ENCODE measurements at regions not wholly inside any gene's neighbourhood (a gene's known extent, or its start where the extent isn't known, plus 50 kb on each side); places are given as distances from the start of the nearest gene placed in this dataset.

DNA sequence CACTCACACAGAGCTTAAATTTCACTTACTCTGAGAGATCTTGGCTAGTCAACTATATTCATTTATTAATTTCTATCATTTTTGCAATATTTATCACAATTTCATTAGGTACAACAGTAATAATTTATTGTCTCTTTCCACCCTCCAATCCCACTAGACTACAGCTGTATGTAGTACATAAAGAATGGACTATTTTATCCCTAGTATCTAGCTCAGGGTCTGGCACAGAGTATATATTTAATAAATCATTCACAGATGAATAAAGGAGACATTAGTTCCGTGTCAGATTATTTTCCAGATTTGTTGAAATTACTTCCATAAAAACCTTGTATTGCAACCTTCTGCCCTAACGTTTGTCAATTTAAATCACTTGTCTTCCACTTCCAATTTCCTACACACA lies 1781.1 kb upstream of the SEL1L start:
- Mint-ChIP-seq H3K27me3 (ENCODE audit: low read depth) (no peaks in the 10 kb centered on the region), H3K36me3 (ENCODE audit: low read depth) (no peaks in the 10 kb centered on the region), H3K9me3 (peaks cover 3% of the 10 kb centered on the region), H3K27ac (ENCODE audit: unreplicated experiment) (no peak overlapping the region), H3K4me1 (no peaks in the 10 kb centered on the region), H3K4me3 (no peak overlapping the region)
- TF ChIP-seq, protein P1, sequence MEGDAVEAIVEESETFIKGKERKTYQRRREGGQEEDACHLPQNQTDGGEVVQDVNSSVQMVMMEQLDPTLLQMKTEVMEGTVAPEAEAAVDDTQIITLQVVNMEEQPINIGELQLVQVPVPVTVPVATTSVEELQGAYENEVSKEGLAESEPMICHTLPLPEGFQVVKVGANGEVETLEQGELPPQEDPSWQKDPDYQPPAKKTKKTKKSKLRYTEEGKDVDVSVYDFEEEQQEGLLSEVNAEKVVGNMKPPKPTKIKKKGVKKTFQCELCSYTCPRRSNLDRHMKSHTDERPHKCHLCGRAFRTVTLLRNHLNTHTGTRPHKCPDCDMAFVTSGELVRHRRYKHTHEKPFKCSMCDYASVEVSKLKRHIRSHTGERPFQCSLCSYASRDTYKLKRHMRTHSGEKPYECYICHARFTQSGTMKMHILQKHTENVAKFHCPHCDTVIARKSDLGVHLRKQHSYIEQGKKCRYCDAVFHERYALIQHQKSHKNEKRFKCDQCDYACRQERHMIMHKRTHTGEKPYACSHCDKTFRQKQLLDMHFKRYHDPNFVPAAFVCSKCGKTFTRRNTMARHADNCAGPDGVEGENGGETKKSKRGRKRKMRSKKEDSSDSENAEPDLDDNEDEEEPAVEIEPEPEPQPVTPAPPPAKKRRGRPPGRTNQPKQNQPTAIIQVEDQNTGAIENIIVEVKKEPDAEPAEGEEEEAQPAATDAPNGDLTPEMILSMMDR (conservative IDR thresholded peaks at IDR 0.05), result no peak
- no peak for DNase-seq (ENCODE audit: low read depth, low spot score)

DNA sequence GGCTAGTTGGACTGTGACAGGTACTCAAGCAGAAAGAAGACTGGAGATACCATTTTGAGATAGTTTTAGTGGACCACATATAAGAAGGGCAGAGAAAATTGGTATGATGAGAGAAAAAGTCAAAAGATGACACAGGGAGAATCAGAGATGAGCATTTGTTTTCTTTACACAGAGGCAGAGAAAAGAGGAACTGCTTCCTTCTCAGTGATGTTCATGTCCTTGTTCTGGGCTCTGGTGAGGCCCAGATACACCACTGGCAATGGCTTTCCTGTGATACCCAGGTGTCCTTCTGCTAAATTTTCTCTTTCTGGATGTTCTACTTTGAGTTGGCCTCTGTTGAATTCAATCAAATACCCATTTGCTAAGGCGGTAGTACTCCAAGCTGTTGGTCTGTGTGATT lies 1782.7 kb upstream of the SEL1L start:
- Mint-ChIP-seq H3K27me3 (ENCODE audit: low read depth) (no peaks in the 10 kb centered on the region), H3K9me3 (peaks cover 3% of the 10 kb centered on the region), H3K4me1 (no peaks in the 10 kb centered on the region), H3K27ac (ENCODE audit: unreplicated experiment) (no peak overlapping the region), H3K36me3 (ENCODE audit: low read depth) (no peaks in the 10 kb centered on the region), H3K4me3 (no peak overlapping the region)
- DNase-seq (ENCODE audit: low read depth, low spot score), result no peak
- TF ChIP-seq, protein P1 (conservative IDR thresholded peaks at IDR 0.05), result no peak

DNA sequence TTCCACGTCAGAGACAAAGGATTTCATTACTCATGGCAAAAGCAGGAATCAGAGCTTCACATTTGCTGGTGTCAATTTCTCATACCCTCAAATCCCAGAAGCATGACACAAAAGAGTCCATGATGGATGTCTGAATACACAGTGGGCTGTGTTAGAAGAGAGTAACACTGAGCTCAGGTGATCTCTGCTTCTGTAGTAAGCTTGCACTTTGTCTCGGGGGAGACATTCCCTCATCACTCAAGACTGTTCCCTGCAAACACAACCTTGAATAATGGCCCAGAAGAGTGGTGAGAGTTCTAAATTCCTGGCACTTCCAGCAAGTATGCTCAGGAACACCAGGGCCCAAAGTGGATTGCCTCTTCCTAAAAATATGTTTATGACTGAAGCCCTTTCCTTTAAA lies 1787.2 kb upstream of the SEL1L start:
- Mint-ChIP-seq H3K4me3 (no peak overlapping the region), H3K36me3 (ENCODE audit: low read depth) (no peaks in the 10 kb centered on the region), H3K4me1 (no peaks in the 10 kb centered on the region), H3K27ac (ENCODE audit: unreplicated experiment) (no peak overlapping the region), H3K9me3 (no peaks in the 10 kb centered on the region), H3K27me3 (ENCODE audit: low read depth) (no peaks in the 10 kb centered on the region)
- DNase-seq (ENCODE audit: low read depth, low spot score), result no peak
- TF ChIP-seq, protein P1 (conservative IDR thresholded peaks at IDR 0.05), result no peak

DNA sequence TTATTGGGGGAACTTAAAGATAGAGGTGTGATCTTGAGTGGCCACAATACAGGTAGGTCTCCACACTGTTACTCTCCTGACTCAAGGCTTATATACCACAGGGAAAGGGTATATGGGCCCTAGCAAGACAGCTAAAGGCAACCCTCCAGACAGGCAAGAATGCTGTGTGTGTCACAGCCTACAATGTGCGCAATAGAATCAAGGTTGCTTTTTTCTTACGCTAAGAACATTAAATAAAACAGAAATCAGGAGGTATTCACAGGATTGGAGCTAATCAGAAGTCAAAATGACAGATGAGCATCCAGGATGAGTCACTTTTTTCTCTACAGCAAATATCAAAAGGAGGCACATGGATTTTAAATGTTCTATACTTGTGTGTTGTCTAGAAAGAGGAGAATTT lies 1797.9 kb upstream of the SEL1L start:
- no peak overlapping the region for H3K27ac Mint-ChIP-seq (ENCODE audit: unreplicated experiment)
- H3K9me3 Mint-ChIP-seq, result no peaks in the 10 kb centered on the region
- H3K4me1 Mint-ChIP-seq, result no peaks in the 10 kb centered on the region
- no peak for DNase-seq (ENCODE audit: low read depth, low spot score)
- TF ChIP-seq, protein P1 (conservative IDR thresholded peaks at IDR 0.05), result no peak
- no peak overlapping the region for H3K4me3 Mint-ChIP-seq
- no peaks in the 10 kb centered on the region for H3K27me3 Mint-ChIP-seq (ENCODE audit: low read depth)
- no peaks in the 10 kb centered on the region for H3K36me3 Mint-ChIP-seq (ENCODE audit: low read depth)

DNA sequence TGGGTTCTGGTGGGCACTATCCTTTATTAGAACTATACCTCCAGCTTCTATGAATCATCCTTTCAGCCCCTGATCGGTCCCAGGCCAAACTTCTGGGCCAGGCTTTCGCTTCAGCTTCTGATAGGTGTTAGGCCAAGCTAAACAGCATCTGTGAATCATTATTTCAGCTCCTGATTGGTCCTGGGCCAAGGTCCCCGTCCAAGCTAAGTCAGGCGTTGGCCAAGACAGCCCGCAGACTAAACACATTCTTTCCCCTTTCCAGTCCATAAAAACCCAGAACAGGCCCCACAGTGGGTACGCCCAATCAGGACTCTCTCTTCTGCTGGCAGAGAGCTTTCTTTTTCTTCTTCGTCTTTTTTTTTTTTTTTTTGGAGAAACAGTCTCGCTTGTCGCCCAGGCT lies 1808.9 kb upstream of the SEL1L start:
- H3K36me3 Mint-ChIP-seq (ENCODE audit: low read depth), result no peaks in the 10 kb centered on the region
- peaks cover 3% of the 10 kb centered on the region for H3K9me3 Mint-ChIP-seq
- TF ChIP-seq, protein P1 (conservative IDR thresholded peaks at IDR 0.05), result no peak
- DNase-seq (ENCODE audit: low read depth, low spot score), result no peak
- no peaks in the 10 kb centered on the region for H3K4me1 Mint-ChIP-seq
- H3K4me3 Mint-ChIP-seq, result no peak overlapping the region
- H3K27ac Mint-ChIP-seq (ENCODE audit: unreplicated experiment), result no peak overlapping the region
- H3K27me3 Mint-ChIP-seq (ENCODE audit: low read depth), result no peaks in the 10 kb centered on the region

DNA sequence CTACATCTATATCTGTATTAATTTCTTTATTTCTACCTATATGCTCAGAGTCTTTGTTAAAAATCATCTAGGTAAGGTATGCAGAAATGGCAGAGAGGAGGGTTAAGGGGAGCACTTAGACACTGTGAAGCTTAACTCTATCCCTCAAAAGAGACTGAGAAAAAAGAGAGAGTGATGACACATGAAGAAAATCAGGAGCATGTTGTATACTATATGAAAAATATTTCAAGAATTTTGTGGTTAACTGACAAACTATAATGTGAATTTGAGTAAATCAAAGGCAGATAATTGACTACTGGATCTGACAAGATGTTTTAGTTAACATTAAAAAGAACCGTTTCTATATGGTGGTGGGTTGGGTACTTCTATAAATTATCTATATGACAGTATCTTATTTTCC lies 1814.2 kb upstream of the SEL1L start:
- Mint-ChIP-seq H3K9me3 (peaks cover 4% of the 10 kb centered on the region), H3K36me3 (ENCODE audit: low read depth) (no peaks in the 10 kb centered on the region)

More for the DNA sequence above, 1814.2 kb upstream of the SEL1L start:
- Mint-ChIP-seq H3K4me3 (no peak overlapping the region), H3K27me3 (ENCODE audit: low read depth) (no peaks in the 10 kb centered on the region), H3K4me1 (no peaks in the 10 kb centered on the region), H3K27ac (ENCODE audit: unreplicated experiment) (no peak overlapping the region)
- TF ChIP-seq, protein P1 (conservative IDR thresholded peaks at IDR 0.05), result no peak
- DNase-seq (ENCODE audit: low read depth, low spot score), result no peak
